ENCODE measurements at regions not wholly inside any gene's neighbourhood (a gene's known extent, or its start where the extent isn't known, plus 50 kb on each side); places are given as distances from the start of the nearest gene placed in this dataset.

- ChIA-PET POLR2A (no interaction called here), CTCF (no interaction called here)
- Mint-ChIP-seq H3K27me3 (no peaks in the 10 kb centered on the region), H3K9me3 (no peaks in the 10 kb centered on the region), H3K4me1 (no peaks in the 10 kb centered on the region), H3K4me3 (no peak overlapping the region), H3K36me3 (ENCODE audit: low read depth) (no peaks in the 10 kb centered on the region), H3K27ac (no peak overlapping the region)
- DNase-seq (no peak), ATAC-seq (ENCODE audit: low read depth) (no peak)
- intact Hi-C loops (cut with micrococcal nuclease): no loop called here
- no peak for TF ChIP-seq CTCF (IDR thresholded peaks at IDR 0.05)
Observed at GRCh38 chr10:107611115-107611514, 446.6 kb upstream of the SORCS1 start.

- H3K4me1 Mint-ChIP-seq: no peaks in the 10 kb centered on the region
- H3K9me3 Mint-ChIP-seq: peaks cover 14% of the 10 kb centered on the region
- ATAC-seq (ENCODE audit: low read depth) (no peak), DNase-seq (no peak)
- H3K27me3 Mint-ChIP-seq: no peaks in the 10 kb centered on the region
- CTCF ChIA-PET: no interaction called here
- intact Hi-C loops (cut with micrococcal nuclease): no loop called here
- H3K36me3 Mint-ChIP-seq (ENCODE audit: low read depth): no peaks in the 10 kb centered on the region
- no peak overlapping the region for H3K27ac Mint-ChIP-seq
- POLR2A ChIA-PET: no interaction called here
- H3K4me3 Mint-ChIP-seq: no peak overlapping the region
- TF ChIP-seq CTCF (IDR thresholded peaks at IDR 0.05): no peak
Observed at GRCh38 chr10:107589081-107589480, 424.6 kb upstream of the SORCS1 start.

- Mint-ChIP-seq H3K36me3 (ENCODE audit: low read depth) (no peaks in the 10 kb centered on the region), H3K4me3 (no peak overlapping the region), H3K9me3 (peaks cover 11% of the 10 kb centered on the region), H3K27ac (no peak overlapping the region), H3K27me3 (no peaks in the 10 kb centered on the region), H3K4me1 (no peaks in the 10 kb centered on the region)
- DNase-seq: no peak
- no peak for ATAC-seq (ENCODE audit: low read depth)
- POLR2A ChIA-PET: no interaction called here
- no peak for TF ChIP-seq CTCF (IDR thresholded peaks at IDR 0.05)
- CTCF ChIA-PET: no interaction called here
- intact Hi-C loops (cut with micrococcal nuclease): no loop called here
Observed at GRCh38 chr10:107585630-107586029, 421.1 kb upstream of the SORCS1 start.

DNA sequence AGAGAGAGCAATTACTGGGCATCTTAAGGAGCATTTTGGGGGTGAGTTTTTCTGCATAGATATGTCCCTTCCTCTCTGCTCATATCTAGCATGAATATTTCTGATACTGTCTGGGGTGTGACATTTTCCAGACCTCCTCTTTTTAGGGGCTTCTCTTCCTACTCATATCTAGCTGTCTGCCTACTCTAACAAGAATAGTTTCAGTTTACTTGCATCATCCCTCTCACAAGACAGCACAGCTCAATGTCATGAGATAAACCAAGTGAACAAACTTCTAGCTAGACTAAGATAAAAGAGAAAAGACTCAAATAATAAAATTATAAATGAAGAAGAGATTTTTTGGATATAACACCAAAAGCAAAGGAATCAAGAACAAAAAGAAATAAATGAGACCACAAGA, 419.5 kb upstream of the SORCS1 start:
- DNase-seq (no peak), ATAC-seq (ENCODE audit: low read depth) (no peak)
- Mint-ChIP-seq H3K27me3 (no peaks in the 10 kb centered on the region), H3K27ac (no peak overlapping the region), H3K36me3 (ENCODE audit: low read depth) (no peaks in the 10 kb centered on the region), H3K4me3 (no peak overlapping the region), H3K9me3 (peaks cover 11% of the 10 kb centered on the region), H3K4me1 (no peaks in the 10 kb centered on the region)
- POLR2A ChIA-PET: no interaction called here
- CTCF ChIA-PET: no interaction called here
- no peak for TF ChIP-seq CTCF (IDR thresholded peaks at IDR 0.05)
- intact Hi-C loops (cut with micrococcal nuclease): no loop called here

- Mint-ChIP-seq H3K9me3 (no peaks in the 10 kb centered on the region), H3K36me3 (ENCODE audit: low read depth) (no peaks in the 10 kb centered on the region), H3K4me3 (no peak overlapping the region), H3K27ac (no peak overlapping the region), H3K4me1 (no peaks in the 10 kb centered on the region), H3K27me3 (no peaks in the 10 kb centered on the region)
- no peak for ATAC-seq (ENCODE audit: low read depth)
- intact Hi-C loops (cut with micrococcal nuclease): no loop called here
- CTCF ChIA-PET: no interaction called here
- no peak for TF ChIP-seq CTCF (IDR thresholded peaks at IDR 0.05)
- POLR2A ChIA-PET: no interaction called here
- DNase-seq: no peak
Observed at GRCh38 chr10:107579970-107580369, 415.5 kb upstream of the SORCS1 start.
